Neuronal stem cell (in vitro differentiated cells): ENCODE measurements at regions not wholly inside any gene's neighbourhood (a gene's known extent, or its start where the extent isn't known, plus 50 kb on each side); places are given as distances from the start of the nearest gene placed in this dataset.
A peak's percentile ranks its signal among the peaks of the same experiment; 100 is the strongest.
"Not testable (repeated sequence)": the region's sequence is repeated elsewhere in the genome, so short reads cannot be mapped to it uniquely, and the experiment has no call there.

Source experiments
- DNase-seq: peaks from one replicate; pipeline ENCODE4 v3.0.0-alpha.2; 2013; ENCODE audit warnings: low spot score
- H2AFZ ChIP-seq: one replicate; pipeline ENCODE4 v1.6.1; 2013; ENCODE audit warnings: mild to moderate bottlenecking, low read length, inconsistent platforms
- H2AK5ac ChIP-seq: 2 replicates; pipeline ENCODE4 v1.6.1; 2013; ENCODE audit warnings: low read depth, mild to moderate bottlenecking, inconsistent platforms, low read length, moderate library complexity, mixed read lengths
- H2BK120ac ChIP-seq: 2 replicates; pipeline ENCODE4 v1.6.1; 2013; ENCODE audit warnings: low read depth, mild to moderate bottlenecking, inconsistent platforms, low read length, moderate library complexity, mixed read lengths
- H2BK12ac ChIP-seq: one replicate; pipeline ENCODE4 v1.6.1; 2013; ENCODE audit warnings: low read length, inconsistent platforms
- H2BK15ac ChIP-seq: 2 replicates; pipeline ENCODE4 v1.6.1; 2013; ENCODE audit warnings: mild to moderate bottlenecking, low read length, inconsistent platforms, mixed read lengths
- H2BK5ac ChIP-seq: one replicate; pipeline ENCODE4 v1.6.1; 2013; ENCODE audit warnings: inconsistent platforms, mild to moderate bottlenecking, low read length, moderate library complexity
- H3K14ac ChIP-seq: one replicate; pipeline ENCODE4 v1.6.1; 2013; ENCODE audit warnings: low read length, inconsistent platforms
- H3K18ac ChIP-seq: 2 replicates; pipeline ENCODE4 v1.6.1; 2013; ENCODE audit warnings: low read length, inconsistent platforms
- H3K23ac ChIP-seq: 2 replicates; pipeline ENCODE4 v1.6.1; 2013; ENCODE audit warnings: low read depth, mild to moderate bottlenecking, mixed read lengths, low read length, inconsistent platforms; ENCODE audit not compliant: poor library complexity
- H3K27ac ChIP-seq: replicated peaks from 3 replicates; pipeline ENCODE4 v1.5.1; 2013; ENCODE audit warnings: low read length, inconsistent platforms
- H3K27me3 ChIP-seq, 3 experiments: 2 replicates each; pipeline ENCODE4 v1.6.1; 2013; ENCODE audit warnings: low read length in 3 of 3, mild to moderate bottlenecking in 2 of 3, inconsistent platforms in 1 of 3, low read depth in 1 of 3, mixed read lengths in 1 of 3, moderate library complexity in 1 of 3; ENCODE audit not compliant: control insufficient read depth in 3 of 3, insufficient read depth in 3 of 3
- H3K36me3 ChIP-seq, 2 donors: replicated peaks in 1 of 2; 2 replicates each; pipeline ENCODE4 v1.6.1; 2013; ENCODE audit warnings: low read length in 2 of 2; ENCODE audit not compliant: control insufficient read depth in 2 of 2, insufficient read depth in 2 of 2
- H3K4ac ChIP-seq: 2 replicates; pipeline ENCODE4 v1.6.1; 2013; ENCODE audit warnings: inconsistent platforms, mild to moderate bottlenecking, low read length, moderate library complexity
- H3K4me1 ChIP-seq, 2 donors: 1 replicate in 1 of 2; 2 replicates in 1 of 2; pipeline ENCODE4 v1.6.1; 2013; ENCODE audit warnings: low read length in 2 of 2, low read depth in 1 of 2; ENCODE audit not compliant: control insufficient read depth in 2 of 2, insufficient read depth in 1 of 2
- H3K4me2 ChIP-seq: one replicate; pipeline ENCODE4 v1.6.1; 2013; ENCODE audit warnings: mild to moderate bottlenecking, low read length, inconsistent platforms; ENCODE audit not compliant: insufficient read depth, poor library complexity, severe bottlenecking
- H3K4me3 ChIP-seq, 2 donors: 2 replicates each; pipeline ENCODE4 v1.5.1; 2013; ENCODE audit warnings: low read length in 2 of 2, mild to moderate bottlenecking in 2 of 2, inconsistent platforms in 1 of 2, moderate library complexity in 1 of 2
- H3K79me1 ChIP-seq: one replicate; pipeline ENCODE4 v1.6.1; 2013; ENCODE audit warnings: low read depth, mild to moderate bottlenecking, inconsistent platforms, low read length, moderate library complexity
- H3K9ac ChIP-seq: one replicate; pipeline ENCODE4 v1.6.1; 2013; ENCODE audit warnings: mild to moderate bottlenecking, low read depth, low read length, inconsistent platforms; ENCODE audit not compliant: poor library complexity
- H3K9me3 ChIP-seq, 2 donors: replicated peaks in 1 of 2; 2 replicates each; pipeline versions ENCODE3 to v1.6.1; 2013; ENCODE audit warnings: low read length in 2 of 2, mild to moderate bottlenecking in 2 of 2, inconsistent platforms in 1 of 2, low read depth in 1 of 2, mixed read lengths in 1 of 2, moderate library complexity in 1 of 2; ENCODE audit not compliant: control insufficient read depth in 2 of 2, insufficient read depth in 1 of 2
- H4K8ac ChIP-seq: one replicate; pipeline ENCODE4 v1.6.1; 2013; ENCODE audit warnings: low read depth, mild to moderate bottlenecking, inconsistent platforms, low read length, moderate library complexity
- H4K91ac ChIP-seq: one replicate; pipeline ENCODE4 v1.6.1; 2013; ENCODE audit warnings: low read length, low read depth, mild to moderate bottlenecking, inconsistent platforms; ENCODE audit not compliant: poor library complexity
- WGBS, 2 donors: extraction: QIAGEN DNeasy Blood & Tissue Kit; methylation state at CpG; one replicate each; pipeline ENCODE4 v1.1.7; 2013; ENCODE audit warnings: missing lambda C conversion rate in 2 of 2, mixed read lengths in 1 of 2; ENCODE audit not compliant: insufficient read length in 2 of 2, insufficient replicate concordance in 1 of 2; ENCODE audit errors: extremely low coverage in 2 of 2; 5-methylcytosine and 5-hydroxymethylcytosine counted together

- Histone ChIP-seq H3K4ac (no peak overlapping the region), H3K14ac (no peak overlapping the region), H3K4me1 (peaks cover 0 to 4% of the 10 kb centered on the region in 2 donors), H3K23ac (no peak overlapping the region), H4K8ac (no peak overlapping the region), H4K91ac (no peak overlapping the region), H3K27ac (no peak overlapping the region), H2BK12ac (no peak overlapping the region), H3K18ac (no peak overlapping the region), H3K27me3 (peaks cover 0 to 2% (median 0%) of the 10 kb centered on the region in 3 experiments), H3K4me2 (no peak overlapping the region), H3K9ac (no peak overlapping the region), H2BK5ac (no peak overlapping the region), H3K9me3 (no peaks in the 10 kb centered on the region), H2BK15ac (no peak overlapping the region), H2BK120ac (no peak overlapping the region), H3K36me3 (no peaks in the 10 kb centered on the region), H3K4me3 (no peak overlapping the region), H2AFZ (no peak overlapping the region), H2AK5ac (no peak overlapping the region), H3K79me1 (no peaks in the 10 kb centered on the region)
- no CpG with 5 or more reads among the region's 3 CpGs for WGBS, 2 donors
- DNase-seq: no peak
Measured at GRCh38 chr1:30365596-30365995, 357.8 kb downstream of the MATN1 start.

DNA sequence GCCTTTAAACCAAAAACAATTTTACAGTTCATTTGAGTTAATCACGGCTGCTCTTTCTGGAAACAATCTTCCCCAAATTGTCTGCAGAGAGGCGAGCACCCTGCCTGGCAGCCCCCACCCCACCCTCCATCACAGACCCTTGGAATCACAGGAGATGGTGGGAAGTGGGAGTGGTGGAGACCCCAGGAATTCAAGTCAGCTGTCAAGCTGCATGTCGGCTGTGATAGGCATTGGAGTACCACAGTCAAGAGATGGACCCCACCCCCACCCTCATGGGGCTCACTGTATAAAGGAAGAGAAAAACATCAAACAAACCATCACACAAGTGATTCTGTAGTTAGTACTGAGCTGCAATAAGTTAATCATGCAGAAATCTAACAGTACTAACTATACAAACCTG, 360.4 kb downstream of the MATN1 start:
- Histone ChIP-seq H3K36me3 (no peaks in the 10 kb centered on the region), H3K27me3 (peaks cover 0 to 2% (median 0%) of the 10 kb centered on the region in 3 experiments), H2BK15ac (no peak overlapping the region), H4K8ac (no peak overlapping the region), H3K79me1 (no peaks in the 10 kb centered on the region), H3K23ac (no peak overlapping the region), H2AK5ac (no peak overlapping the region), H3K9me3 (no peaks in the 10 kb centered on the region), H2AFZ (no peak overlapping the region), H2BK120ac (no peak overlapping the region), H2BK12ac (no peak overlapping the region), H3K27ac (no peak overlapping the region), H3K4me3 (no peak overlapping the region), H3K9ac (no peak overlapping the region), H3K4me2 (no peak overlapping the region), H4K91ac (no peak overlapping the region), H2BK5ac (no peak overlapping the region), H3K4ac (no peak overlapping the region), H3K14ac (no peak overlapping the region), H3K4me1 (peaks cover 0 to 8% of the 10 kb centered on the region in 2 donors), H3K18ac (no peak overlapping the region)
- DNase-seq: no peak
- no CpG with 5 or more reads among the region's 3 CpGs for WGBS, 2 donors

DNA sequence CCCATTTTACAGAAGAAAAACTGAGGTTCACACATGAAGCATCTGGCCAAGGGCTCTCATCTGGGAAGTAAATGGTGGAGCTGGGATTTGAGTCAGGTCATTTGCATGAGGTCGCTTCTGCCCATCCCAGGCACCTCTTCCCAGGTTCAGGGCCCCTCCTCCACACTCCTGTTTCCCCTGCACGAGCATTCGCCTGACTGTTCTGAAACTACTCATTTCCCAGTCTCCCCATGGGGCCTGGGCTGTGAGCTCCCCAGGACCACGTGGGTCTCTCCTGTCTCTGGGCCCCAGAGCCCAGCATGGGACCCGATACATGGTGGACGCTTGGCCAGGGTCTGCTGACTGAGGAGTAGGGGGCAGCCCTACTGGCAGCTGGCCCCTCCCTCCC, 360.8 kb downstream of the MATN1 start:
- no peaks in the 10 kb centered on the region for H3K9me3 ChIP-seq
- no peak overlapping the region for H3K4me2 ChIP-seq
- no peak overlapping the region for H2BK5ac ChIP-seq
- no peak overlapping the region for H3K4me3 ChIP-seq
- H3K27ac ChIP-seq: no peak overlapping the region
- H2AFZ ChIP-seq: no peak overlapping the region
- H3K23ac ChIP-seq: no peak overlapping the region
- no peak overlapping the region for H3K14ac ChIP-seq
- peak overlapping the region; percentile 80 for H3K18ac ChIP-seq
- no peaks in the 10 kb centered on the region for H3K36me3 ChIP-seq
- DNase-seq: no peak
- H3K4me1 ChIP-seq: peaks cover 0 to 11% of the 10 kb centered on the region in 2 donors
- no peak overlapping the region for H2BK120ac ChIP-seq
- H4K91ac ChIP-seq: no peak overlapping the region
- H3K27me3 ChIP-seq: peaks cover 0 to 2% (median 0%) of the 10 kb centered on the region in 3 experiments
- H4K8ac ChIP-seq: no peak overlapping the region
- no CpG with 5 or more reads among the region's 6 CpGs for WGBS, 2 donors
- H3K4ac ChIP-seq: no peak overlapping the region
- H3K9ac ChIP-seq: no peak overlapping the region
- H2BK15ac ChIP-seq: no peak overlapping the region
- H2AK5ac ChIP-seq: no peak overlapping the region
- H3K79me1 ChIP-seq: no peaks in the 10 kb centered on the region
- H2BK12ac ChIP-seq: no peak overlapping the region

DNA sequence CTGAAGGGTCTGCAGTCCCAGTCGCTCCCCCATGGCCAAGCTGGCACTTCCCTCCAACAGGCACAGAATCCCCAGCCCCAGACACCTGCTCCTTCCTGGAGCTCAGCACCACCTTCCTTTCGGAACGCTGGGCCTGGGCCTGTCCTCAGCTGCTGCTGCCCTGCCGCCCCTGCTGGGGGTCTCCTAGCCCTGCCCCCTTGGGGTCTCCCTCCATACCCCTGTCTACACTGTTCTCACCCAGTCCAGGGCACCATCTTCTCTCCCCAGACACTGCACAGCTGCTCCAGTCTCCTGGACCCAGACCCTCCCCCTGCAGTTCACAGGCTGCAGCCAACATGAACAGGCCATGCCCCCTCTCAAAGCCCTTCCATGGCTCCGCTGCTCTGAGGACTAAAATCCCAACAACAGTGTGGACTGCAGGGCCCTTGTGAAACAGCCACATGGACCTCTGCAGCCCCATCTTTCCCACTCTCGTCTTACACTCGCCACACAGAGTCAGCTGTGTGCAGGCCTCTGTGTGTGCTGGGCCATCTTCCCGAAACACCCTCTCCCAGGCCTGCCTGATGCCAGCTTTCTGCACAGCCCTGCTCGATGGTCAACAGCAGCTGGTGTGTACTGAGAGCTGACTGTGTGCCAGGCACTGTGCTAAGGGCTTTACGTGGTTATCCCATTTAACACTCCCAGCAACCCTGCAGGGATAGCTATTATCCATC, 361.3 kb downstream of the MATN1 start:
- not testable (repeated sequence) for H2BK5ac ChIP-seq, H3K9me3 ChIP-seq, H2BK12ac ChIP-seq, H3K36me3 ChIP-seq, H3K9ac ChIP-seq, H2BK120ac ChIP-seq, H3K14ac ChIP-seq, DNase-seq, H2AK5ac ChIP-seq, H3K4ac ChIP-seq, H3K27me3 ChIP-seq, H3K27ac ChIP-seq, H3K79me1 ChIP-seq, H3K23ac ChIP-seq, H2AFZ ChIP-seq, H3K4me3 ChIP-seq, H3K4me2 ChIP-seq, H4K91ac ChIP-seq, H2BK15ac ChIP-seq
- Histone ChIP-seq H3K4me1 (peaks cover 0 to 10% of the 10 kb centered on the region in 2 donors), H4K8ac (peak overlapping the region; percentile 48), H3K18ac (peak overlapping the region; percentile 65)
- no CpG with 5 or more reads among the region's 10 CpGs for WGBS, 2 donors
